GM23338 (cell line): ENCODE measurements at regions not wholly inside any gene's neighbourhood (a gene's known extent, or its start where the extent isn't known, plus 50 kb on each side); places are given as distances from the start of the nearest gene placed in this dataset.

Experiments
- ATAC-seq: fragments of 200-7000 bp; cut with Tn5 transposase; 3 replicates; pipeline ENCODE4 v1.9.1; 2020
- DNase-seq: peaks from one replicate; pipeline ENCODE4 v3.0.0-alpha.2; 2015; ENCODE audit warnings: low spot score
- H2AFZ ChIP-seq: fragments of 200-600 bp; sonication (generic); 2 replicates; pipeline ENCODE4 v1.8.0; 2016; ENCODE audit warnings: antibody characterized with exemption, mild to moderate bottlenecking, moderate library complexity
- H3F3A ChIP-seq: fragments of 200-600 bp; sonication (generic); replicated peaks from 2 replicates; pipeline ENCODE4 v1.8.0; 2017; ENCODE audit warnings: antibody characterized with exemption, mixed run types, low read depth
- H3K27ac ChIP-seq: fragments of 200-600 bp; sonication (generic); 2 replicates; pipeline ENCODE4 v1.6.1; 2016; ENCODE audit warnings: low read depth
- H3K27me3 ChIP-seq: fragments of 200-600 bp; sonication (generic); 2 replicates; pipeline ENCODE4 v1.8.0; 2016; ENCODE audit warnings: mild to moderate bottlenecking, mixed run types, moderate library complexity; ENCODE audit not compliant: insufficient read depth
- H3K36me3 ChIP-seq: fragments of 200-600 bp; sonication (generic); 2 replicates; pipeline ENCODE4 v1.8.0; 2016; ENCODE audit warnings: mild to moderate bottlenecking; ENCODE audit not compliant: insufficient read depth
- H3K4me1 ChIP-seq: fragments of 200-600 bp; sonication (generic); 2 replicates; pipeline ENCODE4 v1.8.0; 2016; ENCODE audit warnings: mild to moderate bottlenecking, moderate library complexity; ENCODE audit not compliant: insufficient read depth
- H3K4me2 ChIP-seq: fragments of 200-600 bp; sonication (generic); 2 replicates; pipeline ENCODE4 v1.7.1; 2017; ENCODE audit warnings: mixed run types
- H3K4me3 ChIP-seq: fragments of 200-600 bp; sonication (generic); 2 replicates; pipeline ENCODE4 v1.6.1; 2016; ENCODE audit warnings: mixed run types
- H3K79me2 ChIP-seq: fragments of 200-600 bp; sonication (generic); replicated peaks from 2 replicates; pipeline ENCODE4 v1.8.0; 2017; ENCODE audit warnings: mild to moderate bottlenecking; ENCODE audit not compliant: insufficient read depth
- H3K9me2 ChIP-seq: fragments of 200-600 bp; sonication (generic); 2 replicates; pipeline ENCODE4 v1.8.0; 2017; ENCODE audit not compliant: insufficient read depth
- H4K20me1 ChIP-seq: fragments of 200-600 bp; sonication (generic); replicated peaks from 2 replicates; pipeline ENCODE4 v1.8.0; 2017; ENCODE audit warnings: mild to moderate bottlenecking; ENCODE audit not compliant: insufficient read depth
- H3K27ac Mint-ChIP-seq: 2 replicates; pipeline ENCODE4 v1.8.0; 2020; ENCODE audit warnings: inconsistent platforms, mild to moderate bottlenecking, moderate library complexity, mixed read lengths
- H3K27me3 Mint-ChIP-seq: 3 replicates; pipeline ENCODE4 v1.8.0; 2022; ENCODE audit warnings: low read depth, mild to moderate bottlenecking, moderate library complexity, mixed read lengths, inconsistent platforms; ENCODE audit not compliant: insufficient read depth, poor library complexity
- H3K36me3 Mint-ChIP-seq: 3 replicates; pipeline ENCODE4 v1.8.0; 2021; ENCODE audit warnings: low read depth, mild to moderate bottlenecking, inconsistent platforms, moderate library complexity, mixed read lengths
- H3K4me1 Mint-ChIP-seq: 3 replicates; pipeline ENCODE4 v1.8.0; 2020; ENCODE audit warnings: mild to moderate bottlenecking, inconsistent platforms, mixed read lengths
- H3K4me3 Mint-ChIP-seq: 3 replicates; pipeline ENCODE4 v1.8.0; 2021; ENCODE audit warnings: moderate library complexity, mild to moderate bottlenecking, inconsistent platforms, mixed read lengths
- H3K9me3 Mint-ChIP-seq: 3 replicates; pipeline ENCODE4 v1.8.0; 2020; ENCODE audit warnings: moderate library complexity, mild to moderate bottlenecking, inconsistent platforms, mixed read lengths
- CREB1 ChIP-seq: fragments of 250-450 bp; sonication (Bioruptor Pico); IDR thresholded peaks from 2 replicates; pipeline ENCODE4 v1.5.0; 2020; ENCODE audit warnings: low read depth, mild to moderate bottlenecking, moderate library complexity
- EZH2 ChIP-seq: fragments of 200-600 bp; sonication (generic); IDR thresholded peaks from one replicate; pipeline ENCODE4 v1.8.0; 2017; ENCODE audit warnings: antibody characterized with exemption, mild to moderate bottlenecking, low read depth; ENCODE audit not compliant: unreplicated experiment
- EZH2phosphoT487 ChIP-seq: fragments of 200-600 bp; sonication (generic); IDR thresholded peaks from one replicate; pipeline ENCODE4 v1.8.1; 2018; ENCODE audit warnings: antibody characterized with exemption; ENCODE audit not compliant: unreplicated experiment
- JUNB ChIP-seq: IDR thresholded peaks from one replicate; pipeline ENCODE4 v1.6.1; 2016; ENCODE audit warnings: antibody characterized with exemption; ENCODE audit not compliant: unreplicated experiment
- NANOG ChIP-seq: IDR thresholded peaks from 2 replicates; pipeline ENCODE4 v1.6.1; 2016; ENCODE audit warnings: antibody characterized with exemption, borderline replicate concordance
- POLR2AphosphoS5 ChIP-seq: IDR thresholded peaks from 2 replicates; pipeline ENCODE4 v1.6.1; 2016; ENCODE audit warnings: antibody characterized with exemption, low read depth
- STAT1 ChIP-seq: IDR thresholded peaks from one replicate; pipeline ENCODE4 v1.6.1; 2016; ENCODE audit warnings: antibody characterized with exemption; ENCODE audit not compliant: unreplicated experiment
- ZNF114 ChIP-seq: fragments of 250-450 bp; sonication (Bioruptor Pico); IDR thresholded peaks from 2 replicates; pipeline ENCODE4 v1.5.0; 2020; ENCODE audit warnings: mild to moderate bottlenecking, moderate library complexity
- ZNF331 ChIP-seq: fragments of 250-450 bp; sonication (Bioruptor Pico); IDR thresholded peaks from 2 replicates; pipeline ENCODE4 v1.5.0; 2020; ENCODE audit warnings: low read depth, mild to moderate bottlenecking, moderate library complexity
- TF ChIP-seq, protein P1 (sequence below), 2 experiments: fragments of 200-600 bp in 1 of 2; sonication (generic) in 1 of 2; conservative IDR thresholded peaks; 2 replicates each; pipeline versions ENCODE4 v1.5.1 to v1.6.1; 2016 to 2017; ENCODE audit warnings: antibody characterized with exemption in 2 of 2, low read depth in 2 of 2, mild to moderate bottlenecking in 2 of 2, moderate library complexity in 1 of 2
- TF ChIP-seq, protein P2 (sequence below): IDR thresholded peaks from 2 replicates; pipeline ENCODE4 v1.6.1; 2016; ENCODE audit warnings: antibody characterized with exemption
- TF ChIP-seq, protein P3 (sequence below): fragments of 250-450 bp; sonication (Bioruptor Pico); IDR thresholded peaks from 2 replicates; pipeline ENCODE4 v1.5.0; 2020; ENCODE audit warnings: mild to moderate bottlenecking, moderate library complexity

DNA sequence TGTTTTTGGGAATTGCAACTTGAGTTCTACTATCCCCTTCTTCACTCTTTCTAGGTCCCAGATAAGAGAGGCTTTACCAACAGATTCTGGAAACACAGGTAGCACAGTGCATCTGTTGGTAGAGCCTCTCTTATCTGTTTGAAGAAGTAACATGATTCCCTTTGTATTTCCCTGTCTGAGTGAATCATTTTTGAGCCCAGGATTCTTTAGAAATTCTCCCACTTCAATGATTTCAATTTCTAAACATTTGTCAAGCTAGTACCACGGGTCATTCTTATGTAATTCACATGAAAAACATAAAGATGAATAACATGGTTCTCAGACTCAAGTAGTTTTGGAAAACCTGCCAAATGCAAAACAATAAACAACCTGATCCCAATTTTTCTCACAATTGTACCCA is 72.0 kb upstream of the DUSP10 start (continued):
- TF ChIP-seq, protein P1, sequence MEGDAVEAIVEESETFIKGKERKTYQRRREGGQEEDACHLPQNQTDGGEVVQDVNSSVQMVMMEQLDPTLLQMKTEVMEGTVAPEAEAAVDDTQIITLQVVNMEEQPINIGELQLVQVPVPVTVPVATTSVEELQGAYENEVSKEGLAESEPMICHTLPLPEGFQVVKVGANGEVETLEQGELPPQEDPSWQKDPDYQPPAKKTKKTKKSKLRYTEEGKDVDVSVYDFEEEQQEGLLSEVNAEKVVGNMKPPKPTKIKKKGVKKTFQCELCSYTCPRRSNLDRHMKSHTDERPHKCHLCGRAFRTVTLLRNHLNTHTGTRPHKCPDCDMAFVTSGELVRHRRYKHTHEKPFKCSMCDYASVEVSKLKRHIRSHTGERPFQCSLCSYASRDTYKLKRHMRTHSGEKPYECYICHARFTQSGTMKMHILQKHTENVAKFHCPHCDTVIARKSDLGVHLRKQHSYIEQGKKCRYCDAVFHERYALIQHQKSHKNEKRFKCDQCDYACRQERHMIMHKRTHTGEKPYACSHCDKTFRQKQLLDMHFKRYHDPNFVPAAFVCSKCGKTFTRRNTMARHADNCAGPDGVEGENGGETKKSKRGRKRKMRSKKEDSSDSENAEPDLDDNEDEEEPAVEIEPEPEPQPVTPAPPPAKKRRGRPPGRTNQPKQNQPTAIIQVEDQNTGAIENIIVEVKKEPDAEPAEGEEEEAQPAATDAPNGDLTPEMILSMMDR (conservative IDR thresholded peaks at IDR 0.05; ENCODE audit: low read depth in 2 of 2): no peak
- no peak for TF ChIP-seq POLR2AphosphoS5
- TF ChIP-seq JUNB: no peak

DNA sequence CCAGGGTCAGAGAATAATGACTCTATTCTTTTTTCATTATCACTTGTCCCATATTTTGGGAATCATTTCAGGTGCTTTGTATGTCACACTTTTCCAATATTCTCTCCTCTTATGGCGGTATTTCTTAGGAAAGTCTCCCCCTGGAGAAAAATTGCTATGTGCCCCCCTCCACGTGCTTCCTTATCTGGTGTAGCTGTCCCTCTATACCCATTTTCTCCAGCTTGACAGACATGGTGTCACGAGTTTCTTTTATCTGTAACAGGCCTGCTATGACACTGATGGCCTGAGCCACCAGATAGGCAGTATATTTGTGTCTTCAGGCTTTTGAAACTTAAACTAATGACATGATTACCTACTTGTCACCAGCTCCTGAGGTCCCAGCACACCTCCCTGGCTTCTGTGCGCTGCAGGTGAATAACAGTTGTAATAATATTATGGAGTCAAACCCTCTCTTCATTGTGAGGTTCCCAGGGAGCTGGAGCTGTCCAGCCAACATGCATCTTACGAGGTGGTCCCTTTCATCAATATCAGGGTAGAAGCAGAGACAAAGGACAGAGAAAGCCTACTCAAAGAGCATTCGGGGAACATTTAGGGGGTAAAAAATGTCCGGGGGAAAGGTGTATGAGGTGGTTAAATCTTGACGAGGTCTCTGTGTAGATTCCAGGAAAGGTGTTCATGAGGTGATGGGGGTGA is 71.2 kb upstream of the DUSP10 start:
- H3K27me3 Mint-ChIP-seq: no peaks in the 10 kb centered on the region
- TF ChIP-seq, protein P2, sequence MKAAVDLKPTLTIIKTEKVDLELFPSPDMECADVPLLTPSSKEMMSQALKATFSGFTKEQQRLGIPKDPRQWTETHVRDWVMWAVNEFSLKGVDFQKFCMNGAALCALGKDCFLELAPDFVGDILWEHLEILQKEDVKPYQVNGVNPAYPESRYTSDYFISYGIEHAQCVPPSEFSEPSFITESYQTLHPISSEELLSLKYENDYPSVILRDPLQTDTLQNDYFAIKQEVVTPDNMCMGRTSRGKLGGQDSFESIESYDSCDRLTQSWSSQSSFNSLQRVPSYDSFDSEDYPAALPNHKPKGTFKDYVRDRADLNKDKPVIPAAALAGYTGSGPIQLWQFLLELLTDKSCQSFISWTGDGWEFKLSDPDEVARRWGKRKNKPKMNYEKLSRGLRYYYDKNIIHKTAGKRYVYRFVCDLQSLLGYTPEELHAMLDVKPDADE: no peak
- TF ChIP-seq STAT1 (no peak), CREB1 (no peak), EZH2phosphoT487 (no peak), ZNF331 (no peak), ZNF114 (CRISPR knock-in tag) (no peak), NANOG (no peak), EZH2 (no peak), POLR2AphosphoS5 (no peak), JUNB (no peak)
- TF ChIP-seq, protein P1 (conservative IDR thresholded peaks at IDR 0.05; ENCODE audit: low read depth in 2 of 2): no peak
- TF ChIP-seq, protein P3, sequence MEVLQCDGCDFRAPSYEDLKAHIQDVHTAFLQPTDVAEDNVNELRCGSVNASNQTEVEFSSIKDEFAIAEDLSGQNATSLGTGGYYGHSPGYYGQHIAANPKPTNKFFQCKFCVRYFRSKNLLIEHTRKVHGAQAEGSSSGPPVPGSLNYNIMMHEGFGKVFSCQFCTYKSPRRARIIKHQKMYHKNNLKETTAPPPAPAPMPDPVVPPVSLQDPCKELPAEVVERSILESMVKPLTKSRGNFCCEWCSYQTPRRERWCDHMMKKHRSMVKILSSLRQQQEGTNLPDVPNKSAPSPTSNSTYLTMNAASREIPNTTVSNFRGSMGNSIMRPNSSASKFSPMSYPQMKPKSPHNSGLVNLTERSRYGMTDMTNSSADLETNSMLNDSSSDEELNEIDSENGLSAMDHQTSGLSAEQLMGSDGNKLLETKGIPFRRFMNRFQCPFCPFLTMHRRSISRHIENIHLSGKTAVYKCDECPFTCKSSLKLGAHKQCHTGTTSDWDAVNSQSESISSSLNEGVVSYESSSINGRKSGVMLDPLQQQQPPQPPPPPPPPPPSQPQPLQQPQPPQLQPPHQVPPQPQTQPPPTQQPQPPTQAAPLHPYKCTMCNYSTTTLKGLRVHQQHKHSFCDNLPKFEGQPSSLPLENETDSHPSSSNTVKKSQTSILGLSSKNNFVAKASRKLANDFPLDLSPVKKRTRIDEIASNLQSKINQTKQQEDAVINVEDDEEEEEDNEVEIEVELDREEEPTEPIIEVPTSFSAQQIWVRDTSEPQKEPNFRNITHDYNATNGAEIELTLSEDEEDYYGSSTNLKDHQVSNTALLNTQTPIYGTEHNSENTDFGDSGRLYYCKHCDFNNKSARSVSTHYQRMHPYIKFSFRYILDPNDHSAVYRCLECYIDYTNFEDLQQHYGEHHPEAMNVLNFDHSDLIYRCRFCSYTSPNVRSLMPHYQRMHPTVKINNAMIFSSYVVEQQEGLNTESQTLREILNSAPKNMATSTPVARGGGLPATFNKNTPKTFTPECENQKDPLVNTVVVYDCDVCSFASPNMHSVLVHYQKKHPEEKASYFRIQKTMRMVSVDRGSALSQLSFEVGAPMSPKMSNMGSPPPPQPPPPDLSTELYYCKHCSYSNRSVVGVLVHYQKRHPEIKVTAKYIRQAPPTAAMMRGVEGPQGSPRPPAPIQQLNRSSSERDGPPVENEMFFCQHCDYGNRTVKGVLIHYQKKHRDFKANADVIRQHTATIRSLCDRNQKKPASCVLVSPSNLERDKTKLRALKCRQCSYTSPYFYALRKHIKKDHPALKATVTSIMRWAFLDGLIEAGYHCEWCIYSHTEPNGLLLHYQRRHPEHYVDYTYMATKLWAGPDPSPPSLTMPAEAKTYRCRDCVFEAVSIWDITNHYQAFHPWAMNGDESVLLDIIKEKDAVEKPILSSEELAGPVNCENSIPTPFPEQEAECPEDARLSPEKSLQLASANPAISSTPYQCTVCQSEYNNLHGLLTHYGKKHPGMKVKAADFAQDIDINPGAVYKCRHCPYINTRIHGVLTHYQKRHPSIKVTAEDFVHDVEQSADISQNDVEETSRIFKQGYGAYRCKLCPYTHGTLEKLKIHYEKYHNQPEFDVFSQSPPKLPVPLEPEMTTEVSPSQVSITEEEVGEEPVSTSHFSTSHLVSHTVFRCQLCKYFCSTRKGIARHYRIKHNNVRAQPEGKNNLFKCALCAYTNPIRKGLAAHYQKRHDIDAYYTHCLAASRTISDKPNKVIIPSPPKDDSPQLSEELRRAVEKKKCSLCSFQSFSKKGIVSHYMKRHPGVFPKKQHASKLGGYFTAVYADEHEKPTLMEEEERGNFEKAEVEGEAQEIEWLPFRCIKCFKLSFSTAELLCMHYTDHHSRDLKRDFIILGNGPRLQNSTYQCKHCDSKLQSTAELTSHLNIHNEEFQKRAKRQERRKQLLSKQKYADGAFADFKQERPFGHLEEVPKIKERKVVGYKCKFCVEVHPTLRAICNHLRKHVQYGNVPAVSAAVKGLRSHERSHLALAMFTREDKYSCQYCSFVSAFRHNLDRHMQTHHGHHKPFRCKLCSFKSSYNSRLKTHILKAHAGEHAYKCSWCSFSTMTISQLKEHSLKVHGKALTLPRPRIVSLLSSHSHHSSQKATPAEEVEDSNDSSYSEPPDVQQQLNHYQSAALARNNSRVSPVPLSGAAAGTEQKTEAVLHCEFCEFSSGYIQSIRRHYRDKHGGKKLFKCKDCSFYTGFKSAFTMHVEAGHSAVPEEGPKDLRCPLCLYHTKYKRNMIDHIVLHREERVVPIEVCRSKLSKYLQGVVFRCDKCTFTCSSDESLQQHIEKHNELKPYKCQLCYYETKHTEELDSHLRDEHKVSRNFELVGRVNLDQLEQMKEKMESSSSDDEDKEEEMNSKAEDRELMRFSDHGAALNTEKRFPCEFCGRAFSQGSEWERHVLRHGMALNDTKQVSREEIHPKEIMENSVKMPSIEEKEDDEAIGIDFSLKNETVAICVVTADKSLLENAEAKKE (CRISPR knock-in tag): no peak

More for the DNA sequence above, 71.2 kb upstream of the DUSP10 start:
- Mint-ChIP-seq H3K36me3 (no peaks in the 10 kb centered on the region), H3K27ac (no peak overlapping the region), H3K4me1 (peaks cover 14% of the 10 kb centered on the region; the same call in 2 of the 3 replicates), H3K4me3 (no peak overlapping the region), H3K9me3 (no peaks in the 10 kb centered on the region)
- Histone ChIP-seq H3K27ac (no peak overlapping the region), H3K27me3 (no peaks in the 10 kb centered on the region), H3K4me1 (no peaks in the 10 kb centered on the region), H4K20me1 (no peaks in the 10 kb centered on the region), H3F3A (no peaks in the 10 kb centered on the region), H3K4me2 (no peak overlapping the region), H3K79me2 (no peaks in the 10 kb centered on the region), H3K36me3 (no peaks in the 10 kb centered on the region), H2AFZ (no peak overlapping the region), H3K4me3 (no peak overlapping the region), H3K9me2 (0 out of 2 replicates have a peak, but pooled peaks cover 2% of the 10 kb centered on the region)
- DNase-seq (no peak), ATAC-seq (no peak)
